ENCODE measurements at regions not wholly inside any gene's neighbourhood (a gene's known extent, or its start where the extent isn't known, plus 50 kb on each side); places are given as distances from the start of the nearest gene placed in this dataset.

- TF ChIP-seq, protein P1, sequence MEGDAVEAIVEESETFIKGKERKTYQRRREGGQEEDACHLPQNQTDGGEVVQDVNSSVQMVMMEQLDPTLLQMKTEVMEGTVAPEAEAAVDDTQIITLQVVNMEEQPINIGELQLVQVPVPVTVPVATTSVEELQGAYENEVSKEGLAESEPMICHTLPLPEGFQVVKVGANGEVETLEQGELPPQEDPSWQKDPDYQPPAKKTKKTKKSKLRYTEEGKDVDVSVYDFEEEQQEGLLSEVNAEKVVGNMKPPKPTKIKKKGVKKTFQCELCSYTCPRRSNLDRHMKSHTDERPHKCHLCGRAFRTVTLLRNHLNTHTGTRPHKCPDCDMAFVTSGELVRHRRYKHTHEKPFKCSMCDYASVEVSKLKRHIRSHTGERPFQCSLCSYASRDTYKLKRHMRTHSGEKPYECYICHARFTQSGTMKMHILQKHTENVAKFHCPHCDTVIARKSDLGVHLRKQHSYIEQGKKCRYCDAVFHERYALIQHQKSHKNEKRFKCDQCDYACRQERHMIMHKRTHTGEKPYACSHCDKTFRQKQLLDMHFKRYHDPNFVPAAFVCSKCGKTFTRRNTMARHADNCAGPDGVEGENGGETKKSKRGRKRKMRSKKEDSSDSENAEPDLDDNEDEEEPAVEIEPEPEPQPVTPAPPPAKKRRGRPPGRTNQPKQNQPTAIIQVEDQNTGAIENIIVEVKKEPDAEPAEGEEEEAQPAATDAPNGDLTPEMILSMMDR (IDR thresholded peaks at IDR 0.05; ENCODE audit: low read depth, low read length) = no peak
- no peak for TF ChIP-seq POLR2A (IDR thresholded peaks at IDR 0.05; ENCODE audit: extremely low read depth, insufficient read length)
These were observed 52.5 kb upstream of the SLC14A2 start for GRCh38 chr18:45562567-45563479.
